HEK293 (cell line): ENCODE measurements at regions not wholly inside any gene's neighbourhood (a gene's known extent, or its start where the extent isn't known, plus 50 kb on each side); places are given as distances from the start of the nearest gene placed in this dataset.

Source experiments
- ATF2 ChIP-seq: fragments of 450-650 bp; formaldehyde crosslinking; IDR thresholded peaks from 2 replicates; pipeline ENCODE4 v1.5.1; 2016; ENCODE audit warnings: missing biosample characterization, missing genetic modification characterization, low read depth
- PBX3 ChIP-seq: sonication (generic); formaldehyde crosslinking; IDR thresholded peaks from 2 replicates; pipeline ENCODE4 v1.8.1; 2022; ENCODE audit warnings: mild to moderate bottlenecking, moderate library complexity, missing genetic modification reagents

GRCh38 chr6:48889429-48889828 is 573.6 kb downstream of the MMUT start:
- no peak for TF ChIP-seq ATF2 (tag by site-specific recombination)
- TF ChIP-seq PBX3 (CRISPR knock-in tag): no peak
